ENCODE measurements at regions not wholly inside any gene's neighbourhood (a gene's known extent, or its start where the extent isn't known, plus 50 kb on each side); places are given as distances from the start of the nearest gene placed in this dataset.

DNA sequence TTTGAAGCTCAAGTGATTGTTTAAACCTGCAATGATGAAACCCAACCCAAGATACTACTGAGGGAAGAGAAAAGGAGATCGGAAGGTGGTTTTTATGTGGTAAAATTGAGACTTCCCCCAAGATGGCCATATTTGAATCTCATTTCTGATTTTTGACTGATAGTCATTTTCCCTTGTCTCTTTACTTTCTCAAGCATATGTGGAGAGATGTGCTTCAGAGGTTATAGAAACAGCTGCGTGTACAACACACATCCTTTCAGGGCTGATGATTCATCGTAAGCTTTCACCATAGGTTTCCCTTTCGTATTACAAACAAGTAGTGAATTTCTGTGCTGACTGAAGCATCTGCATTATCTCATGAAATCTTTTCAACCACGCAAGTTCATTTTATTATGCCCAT, 276.2 kb downstream of the EMP1 start:
- Mint-ChIP-seq H3K9me3 (ENCODE audit: unreplicated experiment) (no peaks in the 10 kb centered on the region), H3K27ac (ENCODE audit: unreplicated experiment) (no peak overlapping the region), H3K27me3 (ENCODE audit: unreplicated experiment) (peaks cover 25% of the 10 kb centered on the region), H3K4me1 (ENCODE audit: unreplicated experiment) (no peaks in the 10 kb centered on the region), H3K4me3 (ENCODE audit: unreplicated experiment) (no peak overlapping the region), H3K36me3 (ENCODE audit: unreplicated experiment) (no peaks in the 10 kb centered on the region)
- no peak for DNase-seq (ENCODE audit: extremely low spot score, unreplicated experiment)
- TF ChIP-seq, protein P1, sequence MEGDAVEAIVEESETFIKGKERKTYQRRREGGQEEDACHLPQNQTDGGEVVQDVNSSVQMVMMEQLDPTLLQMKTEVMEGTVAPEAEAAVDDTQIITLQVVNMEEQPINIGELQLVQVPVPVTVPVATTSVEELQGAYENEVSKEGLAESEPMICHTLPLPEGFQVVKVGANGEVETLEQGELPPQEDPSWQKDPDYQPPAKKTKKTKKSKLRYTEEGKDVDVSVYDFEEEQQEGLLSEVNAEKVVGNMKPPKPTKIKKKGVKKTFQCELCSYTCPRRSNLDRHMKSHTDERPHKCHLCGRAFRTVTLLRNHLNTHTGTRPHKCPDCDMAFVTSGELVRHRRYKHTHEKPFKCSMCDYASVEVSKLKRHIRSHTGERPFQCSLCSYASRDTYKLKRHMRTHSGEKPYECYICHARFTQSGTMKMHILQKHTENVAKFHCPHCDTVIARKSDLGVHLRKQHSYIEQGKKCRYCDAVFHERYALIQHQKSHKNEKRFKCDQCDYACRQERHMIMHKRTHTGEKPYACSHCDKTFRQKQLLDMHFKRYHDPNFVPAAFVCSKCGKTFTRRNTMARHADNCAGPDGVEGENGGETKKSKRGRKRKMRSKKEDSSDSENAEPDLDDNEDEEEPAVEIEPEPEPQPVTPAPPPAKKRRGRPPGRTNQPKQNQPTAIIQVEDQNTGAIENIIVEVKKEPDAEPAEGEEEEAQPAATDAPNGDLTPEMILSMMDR (IDR thresholded peaks at IDR 0.05), result no peak

DNA sequence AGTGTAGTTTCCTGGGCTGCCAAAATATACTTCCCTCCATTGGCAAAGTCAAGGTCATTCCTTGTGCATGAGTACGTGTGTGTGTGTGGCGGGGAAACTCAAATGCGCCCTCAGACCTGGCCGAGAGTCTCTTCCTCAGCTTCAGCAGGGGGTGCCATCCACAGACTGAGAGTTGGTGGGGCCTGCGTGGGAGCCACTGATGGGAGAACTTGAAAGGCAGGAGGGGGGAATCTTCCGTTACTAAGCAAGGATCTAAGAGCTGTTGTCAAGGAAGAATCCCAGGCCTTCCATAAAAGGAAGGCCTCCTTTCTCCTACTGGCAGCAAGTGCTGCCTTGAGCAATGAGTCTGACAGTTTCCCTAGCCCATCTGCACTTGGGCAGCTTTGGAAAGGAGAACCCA, 274.9 kb downstream of the EMP1 start:
- Mint-ChIP-seq H3K9me3 (ENCODE audit: unreplicated experiment) (no peaks in the 10 kb centered on the region), H3K4me1 (ENCODE audit: unreplicated experiment) (no peaks in the 10 kb centered on the region), H3K27ac (ENCODE audit: unreplicated experiment) (no peak overlapping the region), H3K36me3 (ENCODE audit: unreplicated experiment) (no peaks in the 10 kb centered on the region), H3K27me3 (ENCODE audit: unreplicated experiment) (peaks cover 27% of the 10 kb centered on the region), H3K4me3 (ENCODE audit: unreplicated experiment) (no peak overlapping the region)
- no peak for DNase-seq (ENCODE audit: extremely low spot score, unreplicated experiment)
- TF ChIP-seq, protein P1 (IDR thresholded peaks at IDR 0.05), result no peak

DNA sequence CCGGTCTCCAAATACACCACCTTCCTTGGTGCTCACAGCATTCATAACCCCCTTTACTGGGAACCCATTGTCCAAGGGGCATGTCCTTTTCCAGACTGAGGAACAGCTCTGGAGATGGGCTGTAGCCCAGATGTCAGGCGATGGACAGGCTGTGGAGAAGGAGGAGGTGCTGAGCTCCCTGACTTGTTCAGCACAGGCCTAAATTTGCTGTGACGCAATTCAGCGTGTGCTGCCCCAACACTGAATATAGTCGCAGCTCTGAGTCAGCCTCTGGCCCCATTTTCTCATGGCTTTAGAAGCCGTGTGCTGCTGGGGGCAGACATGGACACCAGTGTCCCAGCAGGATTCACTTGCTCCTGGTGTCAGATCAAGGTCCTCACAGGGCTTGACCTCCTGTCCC, 269.1 kb downstream of the EMP1 start:
- H3K4me3 Mint-ChIP-seq (ENCODE audit: unreplicated experiment), result no peak overlapping the region
- peaks cover 34% of the 10 kb centered on the region for H3K27me3 Mint-ChIP-seq (ENCODE audit: unreplicated experiment)
- DNase-seq (ENCODE audit: extremely low spot score, unreplicated experiment), result no peak
- H3K27ac Mint-ChIP-seq (ENCODE audit: unreplicated experiment), result no peak overlapping the region
- TF ChIP-seq, protein P1 (IDR thresholded peaks at IDR 0.05), result no peak
- H3K4me1 Mint-ChIP-seq (ENCODE audit: unreplicated experiment), result no peaks in the 10 kb centered on the region
- no peaks in the 10 kb centered on the region for H3K9me3 Mint-ChIP-seq (ENCODE audit: unreplicated experiment)
- H3K36me3 Mint-ChIP-seq (ENCODE audit: unreplicated experiment), result no peaks in the 10 kb centered on the region

DNA sequence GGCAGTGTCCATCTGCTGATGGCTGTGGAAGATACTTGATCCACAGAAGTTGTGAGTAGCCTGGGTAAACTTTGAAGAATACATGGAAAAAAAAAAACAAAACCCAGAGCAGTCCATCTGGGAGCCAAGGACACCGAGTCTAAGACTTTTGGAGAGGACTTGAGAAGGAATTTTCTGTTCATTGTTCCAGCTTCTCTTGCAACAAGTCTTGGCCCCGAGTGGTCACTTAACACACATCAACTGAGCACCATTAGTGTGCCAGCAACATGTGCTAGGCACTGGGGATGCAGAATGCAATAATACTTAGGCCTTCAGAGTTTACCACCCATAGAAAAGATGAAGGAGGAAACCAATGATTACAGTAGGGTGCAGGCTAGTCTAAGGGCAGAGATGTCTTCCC, 266.7 kb downstream of the EMP1 start:
- Mint-ChIP-seq H3K9me3 (ENCODE audit: unreplicated experiment) (no peaks in the 10 kb centered on the region), H3K4me1 (ENCODE audit: unreplicated experiment) (no peaks in the 10 kb centered on the region), H3K4me3 (ENCODE audit: unreplicated experiment) (no peak overlapping the region), H3K27me3 (ENCODE audit: unreplicated experiment) (peaks cover 41% of the 10 kb centered on the region), H3K36me3 (ENCODE audit: unreplicated experiment) (no peaks in the 10 kb centered on the region), H3K27ac (ENCODE audit: unreplicated experiment) (no peak overlapping the region)
- TF ChIP-seq, protein P1 (IDR thresholded peaks at IDR 0.05), result no peak
- no peak for DNase-seq (ENCODE audit: extremely low spot score, unreplicated experiment)

DNA sequence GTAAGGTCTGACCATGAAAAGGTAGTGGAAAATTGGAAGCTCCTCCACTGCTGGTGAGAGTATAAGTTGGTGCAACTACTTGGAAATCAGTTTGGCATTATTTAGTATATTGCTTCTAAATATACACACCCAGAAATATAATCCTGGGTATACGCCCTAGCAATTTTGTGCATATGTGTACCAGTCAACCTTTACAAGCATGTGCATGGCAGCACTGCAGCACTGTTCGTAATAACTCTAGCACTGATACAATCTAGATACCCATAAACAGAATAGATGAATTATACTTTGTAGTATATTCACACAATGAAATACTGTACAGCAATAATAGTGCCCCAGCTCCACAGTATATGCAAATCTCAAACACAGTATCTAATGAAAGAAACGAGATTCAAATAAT, 265.9 kb downstream of the EMP1 start:
- H3K27me3 Mint-ChIP-seq (ENCODE audit: unreplicated experiment), result peaks cover 37% of the 10 kb centered on the region
- H3K4me3 Mint-ChIP-seq (ENCODE audit: unreplicated experiment), result no peak overlapping the region
- no peaks in the 10 kb centered on the region for H3K4me1 Mint-ChIP-seq (ENCODE audit: unreplicated experiment)
- TF ChIP-seq, protein P1 (IDR thresholded peaks at IDR 0.05), result no peak
- H3K27ac Mint-ChIP-seq (ENCODE audit: unreplicated experiment), result no peak overlapping the region
- H3K9me3 Mint-ChIP-seq (ENCODE audit: unreplicated experiment), result no peaks in the 10 kb centered on the region
- no peak for DNase-seq (ENCODE audit: extremely low spot score, unreplicated experiment)
- no peaks in the 10 kb centered on the region for H3K36me3 Mint-ChIP-seq (ENCODE audit: unreplicated experiment)

Data from osteocyte (in vitro differentiated cells).